GM19025 (cell line): ENCODE measurements at regions not wholly inside any gene's neighbourhood (a gene's known extent, or its start where the extent isn't known, plus 50 kb on each side); places are given as distances from the start of the nearest gene placed in this dataset.
"Not testable (repeated sequence)": the region's sequence is repeated elsewhere in the genome, so short reads cannot be mapped to it uniquely, and the experiment has no call there.

Source experiments
- ATAC-seq: cut with Tn5 transposase; IDR thresholded peaks from one replicate; pipeline ENCODE4 v1.9.1; 2021; ENCODE audit warnings: mild to moderate bottlenecking, low read depth, moderate library complexity; ENCODE audit not compliant: unreplicated experiment

- not testable (repeated sequence) for ATAC-seq
Measured at GRCh38 chr1:176396604-176397395, 66.2 kb upstream of the PAPPA2 start.

GRCh38 chr1:176391621-176392020 lies 71.4 kb upstream of the PAPPA2 start:
- no peak for ATAC-seq

DNA sequence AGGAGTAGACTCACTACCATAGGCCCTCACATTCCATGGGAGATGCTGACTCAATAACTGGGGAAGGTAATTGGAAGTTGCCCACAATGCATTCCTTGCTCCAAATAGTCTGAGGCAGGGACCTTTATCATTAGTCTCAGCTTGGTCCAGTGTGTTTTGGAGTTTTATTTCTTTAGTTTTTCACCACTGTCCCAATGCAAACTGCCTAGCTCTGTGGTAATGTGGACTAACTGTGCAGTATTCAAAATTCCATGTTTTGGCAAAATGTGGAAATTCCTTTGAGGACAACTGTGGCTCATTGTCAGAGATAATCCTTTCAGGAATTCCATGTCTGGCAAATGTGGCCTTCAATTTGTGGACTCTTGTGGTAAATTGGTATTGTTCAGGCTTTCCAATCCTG lies 78.1 kb upstream of the PAPPA2 start:
- ATAC-seq: no peak

DNA sequence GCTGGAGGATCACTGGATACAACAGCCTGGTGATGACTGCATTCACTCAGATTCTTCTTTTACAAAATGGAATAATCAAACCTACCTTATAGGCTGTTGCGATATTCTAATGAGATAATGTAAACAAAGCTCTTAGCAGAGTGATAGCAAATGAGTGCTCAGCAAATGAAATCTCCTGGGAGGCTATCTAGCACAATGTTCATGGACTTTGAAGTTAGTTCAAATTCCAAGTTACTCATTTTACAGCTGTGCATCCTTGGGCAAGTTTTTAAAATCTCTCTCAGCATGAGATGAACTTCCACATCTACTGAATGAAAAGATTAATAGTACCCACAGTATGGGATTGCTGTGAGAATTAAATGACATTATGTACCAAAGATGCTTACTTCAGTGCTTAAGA lies 80.8 kb upstream of the PAPPA2 start:
- ATAC-seq: no peak

DNA sequence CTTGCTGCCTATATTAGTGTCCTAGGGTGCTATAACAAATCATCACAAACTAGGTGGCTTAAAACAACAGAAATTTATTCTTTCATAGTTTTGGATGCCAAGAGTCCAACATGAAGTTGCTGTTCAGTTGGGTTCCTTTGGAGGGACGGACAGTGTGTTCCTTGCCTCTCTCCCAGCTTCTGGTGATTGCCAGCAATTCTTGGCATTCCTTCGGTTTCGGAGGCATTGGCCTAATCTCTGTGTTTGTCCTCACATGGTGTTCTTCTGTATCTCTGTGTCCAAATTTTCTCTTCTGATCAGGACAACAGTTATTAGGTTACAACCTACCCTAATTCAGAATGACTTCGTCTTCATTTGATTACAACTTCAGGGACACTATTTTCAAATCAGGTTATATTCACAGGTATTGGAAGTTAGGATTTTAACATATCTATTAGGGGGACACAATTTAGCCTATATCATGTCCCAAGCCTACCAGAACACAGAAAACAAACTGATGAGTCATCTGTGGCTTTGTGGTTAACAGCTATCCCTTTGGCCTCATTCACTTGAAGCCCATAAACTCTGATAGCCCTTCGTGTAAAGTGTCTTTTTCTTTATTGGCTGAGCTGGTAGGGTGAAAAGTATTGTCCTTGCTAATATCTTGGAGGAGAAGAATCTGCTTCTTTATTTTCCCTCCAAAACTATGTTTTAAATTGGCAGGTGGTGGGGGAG lies 83.2 kb upstream of the PAPPA2 start:
- no peak for ATAC-seq

- peak; percentile 63 for ATAC-seq
Measured at GRCh38 chr1:176374967-176375569, 87.9 kb upstream of the PAPPA2 start.

GRCh38 chr1:176364236-176364905 lies 98.6 kb upstream of the PAPPA2 start:
- no peak for ATAC-seq

GRCh38 chr1:176349135-176349715 lies 113.8 kb upstream of the PAPPA2 start:
- ATAC-seq: not testable (repeated sequence)

DNA sequence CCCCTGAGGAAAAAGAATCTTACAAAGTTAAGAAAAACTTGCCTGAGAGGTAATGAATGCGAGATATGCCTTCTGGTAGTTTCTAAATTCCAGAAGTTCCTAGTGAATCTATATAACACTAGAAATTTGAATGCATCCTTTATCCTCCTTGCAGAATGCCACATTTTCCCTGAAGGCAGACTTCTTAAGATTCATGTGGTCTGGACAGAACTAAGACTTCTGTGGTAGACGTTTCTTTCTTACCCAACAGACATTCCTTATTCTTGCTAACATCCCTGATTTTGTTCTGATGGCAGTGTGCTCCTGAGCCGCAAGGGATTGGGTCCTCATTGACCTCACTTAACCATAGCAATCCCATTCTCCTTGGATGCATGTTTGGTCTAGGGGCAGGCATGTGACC lies 121.3 kb upstream of the PAPPA2 start:
- ATAC-seq: no peak

- no peak for ATAC-seq
Measured at GRCh38 chr1:176338877-176339276, 124.1 kb upstream of the PAPPA2 start.

DNA sequence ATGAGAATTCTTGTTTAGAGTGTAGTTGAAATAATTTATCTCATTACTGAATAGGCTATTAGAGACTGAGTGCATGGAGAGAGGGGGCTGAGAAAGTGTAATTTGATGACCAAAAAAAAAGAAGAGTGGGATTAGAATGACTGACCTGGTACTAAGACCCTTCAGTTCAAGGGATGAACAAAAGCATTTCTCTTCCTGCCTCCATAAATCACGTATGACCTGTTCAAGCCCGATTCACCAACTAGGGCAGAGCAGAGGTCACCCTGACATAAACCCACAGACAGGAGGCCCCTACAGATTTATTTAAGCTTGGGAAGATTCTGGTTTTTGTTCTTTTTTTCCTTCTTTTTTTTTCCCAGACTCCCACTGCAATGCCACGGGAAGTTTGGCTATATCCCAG lies 123.7 kb upstream of the COP1 start:
- ATAC-seq: no peak

DNA sequence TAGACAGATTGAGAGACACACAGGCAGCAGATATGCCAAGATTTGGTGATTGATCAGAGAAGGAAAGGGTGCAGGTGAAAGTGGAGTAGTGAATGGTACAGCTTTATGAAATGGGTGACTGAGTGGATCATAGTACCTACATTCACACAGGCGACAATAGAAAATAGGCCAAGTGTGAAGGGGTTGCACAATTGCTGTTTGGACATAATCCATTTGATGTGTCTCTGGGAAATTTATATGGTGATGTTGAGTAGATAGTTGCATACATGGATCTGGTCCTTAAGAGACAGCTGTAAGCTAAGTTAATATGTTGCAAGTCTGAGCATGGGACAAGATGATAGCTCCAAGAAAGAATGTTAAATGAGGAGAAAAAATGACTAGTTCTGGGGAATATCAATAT lies 118.6 kb upstream of the COP1 start:
- no peak for ATAC-seq

DNA sequence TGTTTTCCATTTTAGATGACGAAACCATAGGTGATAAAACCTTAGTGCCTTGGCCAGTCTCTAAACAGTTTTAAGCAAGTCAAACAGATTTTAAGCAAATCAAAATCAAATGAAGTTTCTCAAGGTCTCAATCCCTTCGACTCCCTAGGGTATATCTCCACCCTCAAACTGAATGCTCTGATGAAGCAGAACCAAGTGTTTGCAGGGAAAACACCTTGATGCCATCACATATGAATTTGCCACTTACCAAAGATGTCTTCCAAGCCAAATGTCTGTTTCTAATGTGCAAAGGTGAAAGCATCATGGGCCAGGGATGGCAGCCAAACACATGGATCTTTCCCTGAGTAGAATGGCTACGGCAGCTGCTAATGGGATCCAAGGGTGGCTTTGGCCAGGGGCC lies 116.4 kb upstream of the COP1 start:
- no peak for ATAC-seq

GRCh38 chr1:176315519-176316220 lies 108.6 kb upstream of the COP1 start:
- ATAC-seq: peak; percentile 46

DNA sequence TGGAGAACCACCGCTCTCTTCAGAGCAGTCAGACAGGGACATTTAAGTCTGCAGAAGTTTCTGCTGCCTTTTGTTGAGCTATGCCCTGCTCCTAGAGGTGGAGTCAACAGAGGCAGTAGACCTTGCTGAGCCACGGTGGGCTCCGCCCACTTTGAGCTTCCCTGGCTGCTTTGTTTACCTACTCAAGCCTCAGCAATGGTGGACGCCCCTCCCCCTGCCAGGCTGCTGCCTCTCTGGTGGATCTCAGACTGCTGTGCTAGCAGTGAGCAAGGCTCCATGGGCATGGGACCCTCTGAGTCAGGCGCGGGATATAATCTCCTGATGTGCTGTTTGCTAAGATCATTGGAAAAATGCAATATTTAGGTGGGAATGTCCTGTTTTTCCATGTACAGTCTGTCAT lies 89.5 kb upstream of the COP1 start:
- ATAC-seq: not testable (repeated sequence)

GRCh38 chr1:176285996-176286395 lies 78.9 kb upstream of the COP1 start:
- no peak for ATAC-seq

GRCh38 chr1:176271572-176271971 lies 64.5 kb upstream of the COP1 start:
- ATAC-seq: no peak
